OCI-LY7 (cell line): ENCODE measurements at regions not wholly inside any gene's neighbourhood (a gene's known extent, or its start where the extent isn't known, plus 50 kb on each side); places are given as distances from the start of the nearest gene placed in this dataset.

Source experiments
- BruUV-seq: library from RNA; stranded (reverse); fragments of 400-500 nt; replicated peaks from 2 replicates; lab custom pipeline; 2021; lab: Mats Ljungman, UMichigan
- CTCF ChIA-PET: fragments of 300-600 bp; sonication (Branson Sonifier 250); formaldehyde crosslinking; loops from one replicate; lab custom pipeline; 2022; ENCODE audit warnings: antibody characterized with exemption; ENCODE audit not compliant: unreplicated experiment; lab: Charles Lee
- POLR2A ChIA-PET: fragments of 300-600 bp; sonication (Branson Sonifier 250); formaldehyde crosslinking; loops from one replicate; lab custom pipeline; 2022; ENCODE audit warnings: antibody characterized with exemption; lab: Charles Lee
- DNase-seq: peaks from one replicate; pipeline ENCODE4 v3.0.0-alpha.2; 2015; ENCODE audit warnings: low spot score
- H2AFZ ChIP-seq: fragments of 200-600 bp; sonication (generic), shearing (Covaris generic); 2 replicates; pipeline ENCODE4 v1.6.1; 2014; ENCODE audit warnings: mild to moderate bottlenecking, antibody characterized with exemption, low read length, moderate library complexity
- H3K27ac ChIP-seq: fragments of 200-600 bp; sonication (generic); 2 replicates; pipeline ENCODE4 v1.5.1; 2014; ENCODE audit warnings: mixed run types, low read depth, mild to moderate bottlenecking, moderate library complexity, low read length, inconsistent platforms; ENCODE audit not compliant: poor library complexity, severe bottlenecking
- H3K36me3 ChIP-seq: fragments of 200-600 bp; sonication (generic); 2 replicates; pipeline ENCODE4 v1.6.1; 2014; ENCODE audit warnings: mild to moderate bottlenecking, antibody characterized with exemption, low read length, moderate library complexity, mixed read lengths; ENCODE audit not compliant: insufficient read depth
- H3K4me1 ChIP-seq: fragments of 200-600 bp; sonication (generic); 2 replicates; pipeline ENCODE4 v1.5.1; 2014; ENCODE audit warnings: mild to moderate bottlenecking, low read length; ENCODE audit not compliant: insufficient read depth, poor library complexity, severe bottlenecking
- H3K4me2 ChIP-seq: fragments of 200-600 bp; sonication (generic); 2 replicates; pipeline ENCODE4 v1.6.1; 2014; ENCODE audit warnings: mild to moderate bottlenecking, low read length
- H3K4me3 ChIP-seq: fragments of 200-600 bp; sonication (generic); 2 replicates; pipeline ENCODE4 v1.5.1; 2014; ENCODE audit warnings: mild to moderate bottlenecking, low read depth, low read length; ENCODE audit not compliant: poor library complexity, severe bottlenecking
- H3K79me2 ChIP-seq: fragments of 200-600 bp; sonication (generic); 2 replicates; pipeline ENCODE4 v1.6.1; 2016; ENCODE audit warnings: low read depth, mild to moderate bottlenecking, low read length, moderate library complexity, mixed read lengths; ENCODE audit not compliant: insufficient read depth
- H3K9me2 ChIP-seq: fragments of 200-600 bp; sonication (generic); 2 replicates; pipeline ENCODE4 v1.6.1; 2016; ENCODE audit warnings: mild to moderate bottlenecking, low read length, mixed read lengths; ENCODE audit not compliant: insufficient read depth
- H3K9me3 ChIP-seq: fragments of 200-600 bp; sonication (generic); 2 replicates; pipeline ENCODE4 v1.6.1; 2014; ENCODE audit warnings: mild to moderate bottlenecking, mixed run types, low read length, mixed read lengths
- H4K20me1 ChIP-seq: fragments of 200-600 bp; sonication (generic); 2 replicates; pipeline ENCODE4 v1.6.1; 2014; ENCODE audit warnings: mild to moderate bottlenecking, antibody characterized with exemption, low read length, moderate library complexity, mixed read lengths; ENCODE audit not compliant: insufficient read depth
- CTCF ChIP-seq: fragments of 200-600 bp; sonication (generic); conservative IDR thresholded peaks from 2 replicates; pipeline ENCODE4 v1.5.1; 2014; ENCODE audit warnings: mild to moderate bottlenecking, antibody characterized with exemption, low read length, moderate library complexity, mixed read lengths
- EZH2phosphoT487 ChIP-seq: fragments of 200-600 bp; sonication (generic); IDR thresholded peaks from 2 replicates; pipeline ENCODE4 v1.6.1; 2018; ENCODE audit warnings: low read depth, borderline replicate concordance, mild to moderate bottlenecking, mixed run types, antibody characterized with exemption, low read length, moderate library complexity, mixed read lengths
- intact Hi-C: fragments of 100-400 bp; cut with micrococcal nuclease; formaldehyde crosslinking; loops from one replicate; pipeline ENCODE4 v1.10.0; 2022; ENCODE audit not compliant: unreplicated experiment

- Histone ChIP-seq H3K9me2 (no peaks in the 10 kb centered on the region), H3K4me1 (peaks cover 31% of the 10 kb centered on the region), H3K4me2 (peak overlapping the region; percentile 79), H2AFZ (peak overlapping the region; percentile 57; the same call in 1 of the 2 replicates), H3K36me3 (no peaks in the 10 kb centered on the region), H3K9me3 (no peaks in the 10 kb centered on the region; the same call in 1 of the 2 replicates), H3K4me3 (peak overlapping the region; percentile 41), H3K79me2 (no peaks in the 10 kb centered on the region), H4K20me1 (no peaks in the 10 kb centered on the region), H3K27ac (peak overlapping the region; percentile 66)
- BruUV-seq = no TSS peak
- ChIA-PET CTCF (no interaction called here), POLR2A (interaction anchor here (0.6 to 1.4 kb wide), 7 partner anchors 9 to 151 kb away, joined by 3 to 7 read pairs (median 4); no protein-coding TSS in a partner anchor)
- intact Hi-C loops = no loop called here
- TF ChIP-seq EZH2phosphoT487 (no peak), CTCF (no peak)
- peak; percentile 84 for DNase-seq
Measured at GRCh38 chr5:143564417-143564816, 160.9 kb upstream of the NR3C1 start.

GRCh38 chr5:143562935-143563334 lies 159.4 kb upstream of the NR3C1 start:
- Histone ChIP-seq H3K36me3 (no peaks in the 10 kb centered on the region), H2AFZ (peak overlapping the region; percentile 17; the same call in 1 of the 2 replicates), H3K27ac (no peak overlapping the region), H3K4me1 (peaks cover 31% of the 10 kb centered on the region), H3K79me2 (no peaks in the 10 kb centered on the region), H3K9me2 (no peaks in the 10 kb centered on the region), H3K4me2 (no peak overlapping the region), H4K20me1 (no peaks in the 10 kb centered on the region), H3K4me3 (no peak overlapping the region), H3K9me3 (no peaks in the 10 kb centered on the region; the same call in 1 of the 2 replicates)
- ChIA-PET CTCF (no interaction called here), POLR2A (interaction anchor here (0.6 to 1.2 kb wide), 9 partner anchors 10 to 171 kb away, joined by 3 to 6 read pairs (median 3); no protein-coding TSS in a partner anchor)
- TF ChIP-seq EZH2phosphoT487 = no peak
- TF ChIP-seq CTCF = no peak
- no TSS peak for BruUV-seq
- intact Hi-C loops = no loop called here
- DNase-seq = no peak

GRCh38 chr5:143561219-143561618 lies 157.7 kb upstream of the NR3C1 start:
- H3K4me1 ChIP-seq = peaks cover 31% of the 10 kb centered on the region
- no peak overlapping the region for H3K27ac ChIP-seq
- no peak overlapping the region for H3K4me2 ChIP-seq
- no peak overlapping the region for H3K4me3 ChIP-seq
- intact Hi-C loops = no loop called here
- TF ChIP-seq EZH2phosphoT487 (no peak), CTCF (no peak)
- no peaks in the 10 kb centered on the region for H4K20me1 ChIP-seq
- POLR2A ChIA-PET = interaction anchor here (0.5 to 1.5 kb wide), 3 partner anchors 9 to 277 kb away, joined by 3 to 4 read pairs (median 3); no protein-coding TSS in a partner anchor
- H3K79me2 ChIP-seq = no peaks in the 10 kb centered on the region
- CTCF ChIA-PET = no interaction called here
- H3K36me3 ChIP-seq = no peaks in the 10 kb centered on the region
- H3K9me3 ChIP-seq = no peaks in the 10 kb centered on the region; the same call in 1 of the 2 replicates
- no TSS peak for BruUV-seq
- DNase-seq = no peak
- no peaks in the 10 kb centered on the region for H3K9me2 ChIP-seq
- H2AFZ ChIP-seq = peak overlapping the region; percentile 10; the same call in 1 of the 2 replicates
